ENCODE measurements at regions not wholly inside any gene's neighbourhood (a gene's known extent, or its start where the extent isn't known, plus 50 kb on each side); places are given as distances from the start of the nearest gene placed in this dataset.

DNA sequence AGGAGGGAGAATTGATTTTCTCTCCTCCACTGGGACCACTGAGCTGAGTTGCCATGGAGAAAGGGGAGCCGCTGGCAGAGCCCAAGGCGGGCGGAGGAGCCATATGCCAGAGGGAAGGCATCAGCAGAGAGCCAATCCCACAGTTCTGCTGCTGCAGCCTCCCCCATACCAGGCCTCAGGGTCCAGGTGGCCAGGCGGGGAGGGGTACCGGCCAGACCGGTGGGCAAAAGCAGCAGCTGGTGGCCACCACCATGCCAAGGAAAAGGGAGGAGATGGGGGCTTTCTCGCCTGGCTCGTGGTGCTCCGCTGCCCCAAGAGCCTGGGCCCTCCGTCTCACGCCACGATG, 72.8 kb downstream of the PITPNM2 start:
- DNase-seq (ENCODE audit: insufficient read length, low spot score) (no peak), FAIRE-seq (no peak)

DNA sequence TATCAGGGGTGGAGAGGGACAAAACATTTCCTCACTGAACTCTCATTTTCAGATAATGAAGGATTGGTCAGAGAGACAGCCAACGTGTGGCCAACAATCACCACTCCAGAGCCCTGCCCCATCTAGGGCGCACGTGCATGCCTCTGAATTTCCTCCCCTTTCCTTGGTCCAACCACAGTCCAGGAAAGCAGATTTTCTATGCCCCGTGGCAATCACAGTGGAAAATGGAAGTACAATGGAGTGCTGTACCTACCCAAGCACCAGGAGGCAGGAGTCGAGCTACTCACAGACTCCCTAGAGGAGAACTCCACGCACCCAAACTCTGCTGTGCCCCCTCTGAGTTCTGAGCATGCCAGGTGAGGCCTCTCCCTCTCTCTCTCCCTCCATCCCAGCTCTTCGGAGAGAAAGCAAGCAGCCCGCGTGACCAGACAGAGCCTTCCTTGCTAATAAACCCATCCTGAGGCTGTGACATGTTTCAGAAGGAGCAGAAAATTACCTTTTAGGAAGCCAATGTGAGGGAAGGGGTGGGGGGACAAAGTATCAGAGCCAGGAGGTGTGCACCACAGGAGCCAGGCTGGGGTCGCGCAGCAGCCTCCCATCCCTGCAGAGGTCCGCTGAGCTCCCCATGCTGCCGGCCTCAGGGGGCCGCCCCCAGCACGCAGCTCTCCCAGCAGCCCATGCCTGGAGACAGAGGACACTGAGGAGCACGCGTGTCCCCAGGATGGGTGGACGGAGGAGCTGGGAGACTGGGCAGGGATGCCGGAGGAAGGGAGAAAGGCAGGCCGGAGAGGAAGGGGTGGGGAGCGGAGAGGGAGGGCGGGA, 73.4 kb downstream of the PITPNM2 start:
- DNase-seq (ENCODE audit: insufficient read length, low spot score) (no peak), FAIRE-seq (no peak)

DNA sequence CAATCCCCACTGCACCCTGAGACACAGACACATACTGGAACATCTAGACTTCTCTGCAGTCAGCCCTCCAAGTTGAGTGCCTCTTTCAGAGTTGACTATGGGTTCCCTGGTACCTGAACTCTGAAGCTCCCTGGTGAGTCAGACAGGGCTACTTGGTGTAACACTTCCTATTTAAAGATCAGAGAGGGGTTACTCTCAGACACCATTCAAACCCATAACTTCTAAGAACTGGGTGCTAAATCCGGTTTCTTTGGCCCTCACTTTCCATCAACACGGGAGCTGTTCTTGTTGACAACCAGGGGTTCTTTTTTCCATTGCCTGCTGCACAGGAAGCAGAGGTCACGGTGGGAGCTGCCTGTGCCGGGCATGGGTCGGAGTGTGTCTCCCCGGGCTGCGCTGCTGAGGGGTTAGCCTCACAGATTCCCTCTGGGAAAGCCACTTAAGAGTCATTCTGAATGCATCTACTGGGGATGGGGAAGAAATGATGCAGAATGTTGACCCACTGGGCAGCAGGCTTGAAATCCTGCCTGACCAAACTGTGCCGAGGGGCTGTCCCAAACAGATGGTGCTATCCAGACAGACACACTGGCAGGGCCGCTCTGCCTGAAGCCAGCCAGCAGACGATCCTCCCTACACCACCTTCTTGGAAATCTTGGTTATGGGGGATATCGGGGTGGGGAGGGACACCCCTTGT, 74.1 kb downstream of the PITPNM2 start:
- FAIRE-seq = peak; percentile 79

DNA sequence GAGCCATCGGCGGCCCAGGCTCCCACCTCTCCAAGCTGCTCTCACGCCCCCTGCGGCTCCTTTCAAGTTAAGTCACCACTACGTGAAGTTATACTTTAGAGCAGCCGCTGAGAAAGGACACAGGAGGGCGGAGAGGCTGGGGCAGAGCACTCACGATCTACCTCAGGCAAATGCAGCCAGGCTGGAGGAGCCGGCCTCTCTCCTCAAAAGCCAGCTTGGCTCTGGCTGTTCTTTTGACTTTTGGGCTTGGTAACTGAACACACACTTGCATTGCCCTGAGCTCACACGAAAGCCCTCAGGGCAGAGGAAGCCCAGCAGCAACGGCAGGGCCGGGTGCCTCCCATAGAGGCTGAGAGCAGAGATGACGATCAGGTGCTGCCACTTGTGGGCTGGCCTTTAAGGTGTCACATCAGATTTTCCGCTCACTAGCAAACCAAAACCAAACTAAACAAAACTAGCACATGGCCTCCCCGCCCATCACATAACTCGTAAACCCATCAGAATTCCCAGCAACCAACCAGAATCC, 75.2 kb downstream of the PITPNM2 start:
- FAIRE-seq (peak; percentile 94), DNase-seq (ENCODE audit: insufficient read length, low spot score) (peak; percentile 60)

More for the DNA sequence above, 74.1 kb downstream of the PITPNM2 start:
- DNase-seq (ENCODE audit: insufficient read length, low spot score) = peak; percentile 35

DNA sequence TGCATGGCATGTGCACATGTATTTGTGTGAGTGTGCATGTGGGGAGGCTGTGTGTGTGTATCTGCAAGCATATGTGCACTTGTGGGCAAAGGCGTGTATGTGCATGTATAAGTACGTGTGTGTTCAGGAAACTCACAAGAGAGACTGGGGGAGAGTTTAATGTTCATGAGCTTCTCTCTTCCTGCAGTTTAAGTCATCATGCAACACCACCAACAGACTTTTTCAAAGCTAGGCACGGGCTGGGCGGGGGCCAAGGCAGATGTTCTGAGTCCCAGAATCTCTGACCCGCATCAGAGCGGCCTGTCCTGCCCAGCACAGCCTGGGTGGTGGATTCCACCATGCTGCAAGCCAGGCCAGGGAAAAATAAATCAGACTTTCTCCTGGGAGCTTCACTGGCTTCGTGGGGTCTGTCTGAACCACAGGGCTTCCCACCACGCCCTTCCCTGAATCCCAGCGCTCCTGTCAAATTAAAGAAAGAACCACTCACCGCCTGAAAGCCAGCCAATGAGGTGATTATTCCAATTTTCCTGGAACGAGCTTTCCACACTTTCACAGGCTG, 75.7 kb downstream of the PITPNM2 start:
- no peak for DNase-seq (ENCODE audit: insufficient read length, low spot score)
- FAIRE-seq = no peak

DNA sequence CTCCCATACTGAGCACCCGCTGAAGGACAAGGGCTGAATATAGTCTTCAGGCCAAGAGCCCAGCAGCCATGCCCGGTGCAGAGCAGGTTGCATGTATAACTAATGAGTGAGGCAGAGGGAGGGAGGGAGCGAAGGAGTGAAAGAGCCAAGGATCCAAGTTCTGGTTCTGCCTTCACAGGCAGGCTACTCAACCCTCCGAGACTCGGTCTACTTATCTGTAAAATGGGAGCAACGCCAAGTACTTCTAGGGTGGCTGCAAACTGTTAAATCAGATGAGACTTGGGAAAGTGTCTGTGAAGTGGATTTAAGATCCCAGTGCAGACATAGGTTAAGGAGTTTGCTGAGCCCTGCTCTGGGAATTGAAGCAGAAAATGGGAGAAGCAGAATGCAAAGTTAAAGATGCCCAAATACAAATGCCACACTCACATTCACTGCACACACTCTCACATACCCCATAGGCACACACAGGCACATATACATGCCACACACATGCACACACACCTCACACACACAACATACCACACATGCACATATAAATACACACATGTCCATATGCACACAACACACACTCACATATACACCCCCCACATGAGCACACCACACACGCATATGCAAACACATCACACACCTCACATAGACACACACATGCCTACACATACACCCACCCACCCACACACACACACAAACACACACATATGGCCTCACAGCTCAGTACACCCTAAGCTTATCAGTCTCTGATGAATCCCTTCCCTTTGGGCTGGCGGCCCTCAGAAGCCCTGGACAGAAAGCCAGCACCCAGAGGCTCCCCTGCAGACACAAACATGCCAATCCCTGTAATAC, 76.7 kb downstream of the PITPNM2 start:
- DNase-seq (ENCODE audit: insufficient read length, low spot score) = no peak
- no peak for FAIRE-seq

DNA sequence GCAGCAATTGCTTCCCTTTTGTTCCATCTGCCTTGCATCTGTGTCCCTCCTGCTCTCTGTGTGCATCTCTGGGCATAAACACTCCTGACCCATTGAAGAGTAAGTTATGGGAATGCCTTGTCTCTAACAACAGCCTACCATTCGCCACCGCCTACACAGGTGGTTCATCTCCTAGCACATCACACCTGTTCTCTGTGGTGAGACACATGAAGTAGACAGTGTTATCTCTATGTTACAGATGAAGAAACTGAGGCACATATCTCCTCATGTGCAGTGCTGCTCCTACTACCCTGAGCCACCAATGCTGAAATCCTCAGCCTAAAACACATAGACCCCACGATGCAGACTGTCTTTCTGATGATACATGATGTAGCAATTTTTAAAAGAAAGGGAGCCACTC, 77.6 kb downstream of the PITPNM2 start:
- FAIRE-seq = no peak
- no peak for DNase-seq (ENCODE audit: insufficient read length, low spot score)

DNA sequence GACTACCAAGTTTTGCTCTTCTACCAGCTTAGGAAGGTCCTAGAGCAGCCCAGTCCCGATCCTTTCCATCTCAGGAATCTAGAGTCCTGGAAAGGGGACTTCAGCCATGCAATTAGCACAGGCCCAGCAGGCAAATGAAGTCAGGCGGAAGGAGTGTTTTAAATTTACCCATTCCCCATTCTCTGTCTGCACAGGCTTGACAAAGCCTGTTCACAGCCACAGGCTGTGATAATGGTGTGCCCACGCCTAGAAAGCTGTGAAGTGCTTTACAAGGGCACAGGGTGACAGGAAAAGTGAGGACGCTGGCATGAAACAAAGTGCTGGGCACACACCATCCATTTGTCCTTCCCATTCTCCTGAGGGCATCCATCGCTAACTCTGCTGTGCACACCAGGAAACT, 79.0 kb downstream of the PITPNM2 start:
- FAIRE-seq (no peak), DNase-seq (ENCODE audit: insufficient read length, low spot score) (no peak)

DNA sequence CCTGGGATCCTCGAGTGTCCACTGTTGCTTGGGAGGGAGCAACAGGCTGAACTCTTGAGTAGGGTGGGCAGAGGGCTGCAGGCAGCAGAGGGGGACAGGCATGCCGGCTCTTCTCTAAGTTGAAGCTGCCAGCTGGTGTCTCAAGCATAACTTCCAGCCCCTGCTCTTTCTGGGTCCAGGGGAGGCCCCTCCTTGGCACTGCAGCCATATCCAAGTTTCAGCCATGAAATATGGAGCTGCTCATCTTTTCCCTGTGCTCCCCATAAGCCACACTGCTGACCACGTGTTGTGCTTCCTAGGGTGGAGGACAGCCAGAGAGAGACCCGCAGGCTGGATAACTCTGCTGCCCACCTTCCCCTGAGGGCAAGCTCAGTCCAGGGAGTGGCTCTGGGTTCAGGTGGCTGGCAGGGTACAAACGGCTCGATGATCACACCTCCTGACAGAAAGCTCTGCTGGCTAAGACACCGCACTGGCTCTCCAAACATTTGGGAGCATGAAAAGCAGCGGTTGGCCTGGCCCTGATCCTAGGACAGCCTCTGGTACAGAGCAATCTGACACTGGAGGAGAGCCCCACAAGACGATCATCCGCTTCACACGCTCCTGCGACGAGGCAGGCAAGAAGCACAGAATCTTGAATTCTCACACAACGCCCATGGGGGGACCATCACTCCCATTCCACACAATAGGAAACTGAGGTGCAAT, 79.6 kb downstream of the PITPNM2 start:
- FAIRE-seq (no peak), DNase-seq (ENCODE audit: insufficient read length, low spot score) (no peak)

DNA sequence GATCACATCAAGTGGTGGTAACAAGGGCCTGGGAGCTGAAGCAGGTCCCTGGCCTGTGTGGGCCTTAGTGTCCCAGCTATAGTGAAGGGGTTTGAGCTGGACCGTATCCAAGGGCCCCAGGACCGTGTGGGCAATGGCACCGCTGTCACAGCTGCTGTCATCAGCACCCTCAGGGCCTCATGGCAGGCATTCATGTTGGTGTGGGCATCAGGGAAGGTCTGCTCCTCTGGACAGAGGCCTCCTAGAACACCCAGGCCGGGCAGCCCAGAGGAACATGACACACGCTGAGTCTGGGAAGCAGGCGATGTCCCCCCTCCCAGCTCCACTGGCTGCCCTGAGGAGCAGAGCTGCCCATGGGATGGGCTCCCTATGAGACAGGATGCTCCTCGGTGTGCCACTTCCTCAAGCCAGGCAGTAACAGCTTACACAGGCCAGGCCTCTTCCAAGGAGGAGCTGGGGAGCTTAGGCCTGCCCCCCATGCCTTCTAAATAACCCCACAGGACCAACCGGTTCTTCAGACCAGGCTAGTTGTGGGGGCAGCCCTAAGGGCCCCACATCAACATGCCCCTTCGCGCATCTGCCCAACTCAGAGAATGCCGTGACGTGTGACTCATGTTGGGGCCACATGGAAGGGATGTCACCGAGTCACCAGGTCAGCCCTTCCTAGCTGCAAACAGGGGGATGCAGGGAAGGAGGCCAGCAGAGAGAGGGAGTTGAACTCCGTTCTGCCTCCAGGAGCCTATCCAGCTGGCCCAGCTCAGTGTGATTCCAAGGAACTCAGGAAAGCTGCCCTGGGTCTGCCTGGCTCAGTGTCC, 80.4 kb downstream of the PITPNM2 start:
- DNase-seq (ENCODE audit: insufficient read length, low spot score) (no peak), FAIRE-seq (no peak)

DNA sequence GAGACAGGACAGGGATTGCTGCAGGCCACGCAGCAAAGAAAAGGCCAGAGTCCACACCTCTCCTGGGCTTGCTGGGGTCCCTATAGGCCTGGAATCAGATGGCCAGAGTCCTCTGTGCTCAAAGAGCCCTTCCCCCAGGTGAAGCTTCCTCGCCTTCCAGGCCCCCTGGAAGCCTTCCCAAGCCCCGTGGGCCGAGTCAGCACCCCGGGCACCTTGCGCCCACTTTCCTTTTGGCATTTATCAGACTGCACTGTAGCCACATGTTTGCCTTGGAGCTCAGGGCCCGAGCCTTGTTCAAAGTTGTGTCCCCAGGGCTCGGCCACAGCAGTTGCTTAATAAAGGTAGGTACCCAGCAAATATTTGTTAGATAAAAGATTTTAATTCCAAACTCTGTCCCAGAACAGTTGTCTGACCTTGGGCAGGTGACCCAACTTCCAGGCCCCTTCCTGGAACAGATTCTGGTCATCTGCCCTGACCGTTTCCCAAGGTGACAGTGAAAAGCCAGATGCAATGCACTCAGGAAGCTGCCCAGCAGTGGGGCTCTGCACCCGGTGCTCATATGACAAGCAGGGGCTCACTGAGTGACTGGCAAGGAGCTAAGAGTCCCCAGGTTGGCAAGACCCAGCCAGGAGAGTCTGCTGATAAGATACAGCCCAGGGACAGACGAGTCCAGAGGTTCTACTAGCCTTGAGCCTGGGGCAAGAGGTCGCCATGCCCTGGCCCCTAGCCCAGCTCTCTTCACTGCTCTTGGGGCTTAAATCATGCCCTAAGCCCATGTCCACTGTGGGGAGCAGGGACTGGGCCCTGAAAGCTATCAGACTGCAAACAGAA, 81.2 kb downstream of the PITPNM2 start:
- DNase-seq (ENCODE audit: insufficient read length, low spot score) (no peak), FAIRE-seq (no peak)

DNA sequence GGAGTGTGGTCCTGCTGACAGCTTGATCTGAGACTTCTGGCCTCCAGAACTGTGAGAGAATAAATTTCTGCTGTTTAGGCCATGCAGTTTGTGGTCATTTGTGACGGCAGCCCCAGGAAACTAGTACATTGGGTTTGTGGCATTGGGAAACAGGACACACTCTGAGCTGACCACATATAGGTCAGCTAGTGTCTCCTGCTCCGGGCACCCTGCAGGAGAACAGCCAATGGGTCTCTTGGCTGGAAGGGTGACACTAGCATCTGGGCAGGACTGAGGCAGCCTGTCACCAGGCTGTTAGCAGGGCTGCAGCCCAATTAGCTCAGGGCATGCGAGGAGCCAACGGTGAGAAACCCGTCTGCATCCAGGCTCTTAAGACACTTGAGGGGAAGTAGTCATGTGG, 83.2 kb downstream of the PITPNM2 start:
- FAIRE-seq (no peak), DNase-seq (ENCODE audit: insufficient read length, low spot score) (no peak)

DNA sequence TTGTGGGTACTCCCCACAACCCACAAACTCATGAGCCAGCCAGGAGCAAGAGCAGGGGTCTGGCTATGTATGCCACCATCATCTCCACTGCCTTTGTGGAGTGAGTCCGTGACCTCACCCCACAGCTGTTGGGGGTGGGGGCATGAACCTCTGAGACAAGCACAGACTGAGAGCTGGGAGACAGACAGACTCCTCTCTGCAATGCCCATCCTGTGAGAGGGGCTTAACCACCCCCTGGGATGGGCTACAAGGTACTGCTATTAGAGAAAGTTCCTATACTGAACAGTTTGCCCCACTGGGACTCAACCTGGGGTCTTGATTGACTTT, 84.5 kb downstream of the PITPNM2 start:
- no peak for FAIRE-seq
- DNase-seq (ENCODE audit: insufficient read length, low spot score) = no peak

DNA sequence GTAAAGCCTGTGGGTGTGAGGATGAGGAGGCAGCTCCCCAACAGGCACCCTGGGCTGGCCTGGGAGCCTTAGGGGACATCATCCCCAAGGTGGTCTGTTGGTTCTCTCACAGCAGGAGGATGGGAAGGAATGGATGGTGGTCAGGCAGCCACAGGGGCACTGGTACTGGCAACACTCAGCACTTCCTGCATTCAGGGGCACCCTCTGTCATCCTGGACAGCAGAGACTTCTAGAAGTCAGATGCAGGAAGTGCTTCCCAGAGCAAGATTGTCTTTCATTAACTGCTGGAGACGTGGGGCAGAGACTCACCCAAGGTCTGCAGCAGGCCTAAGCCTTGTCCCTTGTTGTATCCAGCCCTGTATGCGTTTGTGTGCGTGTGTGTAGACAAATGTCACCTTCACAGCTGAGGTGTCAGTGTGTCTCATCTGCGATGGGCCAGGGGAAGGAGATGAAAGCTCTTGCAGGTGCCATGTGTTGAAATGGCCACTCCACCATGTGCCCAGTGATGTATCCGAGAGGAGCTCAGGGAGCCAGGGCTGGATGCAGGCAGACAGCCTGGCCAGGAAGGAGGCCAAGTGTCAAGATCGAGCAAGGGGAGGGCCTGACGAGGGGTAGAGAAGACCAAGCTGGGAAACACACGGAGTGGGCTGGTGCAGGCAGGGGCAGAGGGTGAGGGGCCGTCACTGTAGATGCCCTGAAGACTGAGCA, 85.1 kb downstream of the PITPNM2 start:
- FAIRE-seq = no peak
- no peak for DNase-seq (ENCODE audit: insufficient read length, low spot score)

DNA sequence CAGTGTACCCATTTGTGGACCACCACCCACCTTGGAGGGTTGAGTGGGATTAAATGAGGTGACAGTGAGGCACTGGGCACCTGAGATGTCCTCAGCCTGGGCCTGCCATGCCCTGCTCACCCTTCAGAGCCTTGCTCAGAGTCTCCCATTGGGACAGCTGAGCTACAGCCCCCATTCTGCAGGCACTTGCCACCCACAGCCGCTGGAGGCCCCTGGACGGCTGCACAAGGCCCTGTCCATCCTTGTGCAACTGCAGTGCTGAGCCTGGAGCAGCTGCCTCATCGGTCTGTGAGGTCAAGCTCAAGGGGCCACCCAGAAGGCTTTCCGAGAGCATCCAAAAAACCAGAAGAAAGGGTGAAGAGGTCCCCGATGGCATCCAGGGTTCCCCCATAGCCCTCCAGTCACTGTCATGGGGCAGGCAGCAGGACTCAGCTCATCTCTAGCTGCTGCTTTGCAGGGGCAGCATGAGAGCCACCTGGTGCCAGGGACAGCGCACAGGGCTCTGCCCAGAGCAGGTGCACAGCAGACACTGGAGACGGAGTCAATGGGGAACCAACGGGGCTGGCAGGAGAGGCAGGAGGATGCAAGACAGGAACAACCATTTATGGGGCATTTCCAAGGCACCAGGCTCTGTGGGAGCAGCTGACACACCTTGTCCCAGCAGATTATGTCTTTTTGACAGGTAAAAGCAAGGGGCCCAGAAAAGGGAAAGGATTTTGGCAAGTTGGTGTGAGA, 84.6 kb downstream of the ARL6IP4 start:
- no peak for DNase-seq (ENCODE audit: insufficient read length, low spot score)
- FAIRE-seq = no peak

DNA sequence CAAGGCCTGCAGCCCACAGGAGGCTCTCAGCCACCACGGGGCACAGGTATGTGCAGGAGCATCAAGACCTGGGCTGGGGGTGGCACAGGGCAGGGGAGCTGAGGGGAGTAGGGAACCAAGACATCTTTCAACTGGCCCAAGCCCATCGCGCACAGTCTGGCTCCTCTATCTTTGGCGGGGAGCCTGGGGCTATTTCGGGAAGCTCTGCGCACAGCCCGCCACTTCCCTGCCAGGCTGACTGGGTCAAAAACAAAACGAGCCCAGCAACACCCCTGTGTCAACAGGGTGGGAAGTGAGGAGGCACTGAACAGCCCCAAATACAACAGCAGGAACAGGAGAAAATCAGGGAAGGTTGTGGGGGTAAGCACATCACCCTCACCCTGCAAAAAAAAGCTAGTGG, 83.9 kb downstream of the ARL6IP4 start:
- FAIRE-seq = no peak
- DNase-seq (ENCODE audit: insufficient read length, low spot score) = no peak

DNA sequence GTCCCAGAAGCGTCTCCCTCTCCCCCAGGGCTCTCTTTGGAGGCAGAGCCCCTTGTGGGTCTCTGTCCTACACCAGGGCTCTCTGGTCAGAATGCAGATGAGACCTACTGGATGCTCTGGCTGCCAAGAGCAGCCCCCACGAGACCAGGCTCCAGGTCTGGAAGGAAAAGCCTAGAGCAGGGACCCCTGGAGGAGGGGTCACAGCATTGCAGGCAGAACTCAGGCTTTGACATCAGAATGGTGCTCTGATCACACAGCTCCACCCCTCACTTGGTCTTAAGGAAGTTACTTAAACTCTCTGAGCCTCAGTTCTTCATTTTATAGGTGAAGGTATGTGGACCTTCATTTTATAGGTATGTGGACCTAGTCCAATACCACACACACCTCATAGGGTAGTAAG, 83.1 kb downstream of the ARL6IP4 start:
- FAIRE-seq (no peak), DNase-seq (ENCODE audit: insufficient read length, low spot score) (no peak)

Data from GM19239 (cell line).